ENCODE measurements at regions not wholly inside any gene's neighbourhood (a gene's known extent, or its start where the extent isn't known, plus 50 kb on each side); places are given as distances from the start of the nearest gene placed in this dataset.
"Not testable (repeated sequence)": the region's sequence is repeated elsewhere in the genome, so short reads cannot be mapped to it uniquely, and the experiment has no call there.

- no peak for ATAC-seq
Measured at GRCh38 chr12:13924286-13924685, 57.1 kb downstream of the GRIN2B start.

GRCh38 chr12:13918897-13919296 lies 62.5 kb downstream of the GRIN2B start:
- ATAC-seq: no peak

GRCh38 chr12:13915096-13915495 lies 66.3 kb downstream of the GRIN2B start:
- ATAC-seq: no peak

GRCh38 chr12:13913371-13913770 lies 68.0 kb downstream of the GRIN2B start:
- no peak for ATAC-seq

- no peak for ATAC-seq
Measured at GRCh38 chr12:13911756-13912554, 69.4 kb downstream of the GRIN2B start.

- ATAC-seq: no peak
Measured at GRCh38 chr12:13905794-13906193, 75.6 kb downstream of the GRIN2B start.

GRCh38 chr12:13900718-13901117 lies 80.7 kb downstream of the GRIN2B start:
- no peak for ATAC-seq

- ATAC-seq: not testable (repeated sequence)
Measured at GRCh38 chr12:13898387-13898786, 83.0 kb downstream of the GRIN2B start.

- ATAC-seq: no peak
Measured at GRCh38 chr12:13897811-13898210, 83.6 kb downstream of the GRIN2B start.

GRCh38 chr12:13896063-13896626 lies 85.3 kb downstream of the GRIN2B start:
- no peak for ATAC-seq

- no peak for ATAC-seq
Measured at GRCh38 chr12:13891902-13892301, 89.5 kb downstream of the GRIN2B start.

- no peak for ATAC-seq
Measured at GRCh38 chr12:13890943-13891342, 90.5 kb downstream of the GRIN2B start.

GRCh38 chr12:13887779-13888388 lies 93.5 kb downstream of the GRIN2B start:
- no peak for ATAC-seq

GRCh38 chr12:13882176-13882575 lies 99.2 kb downstream of the GRIN2B start:
- ATAC-seq: no peak

- no peak for ATAC-seq
Measured at GRCh38 chr12:13880613-13881012, 100.8 kb downstream of the GRIN2B start.

- no peak for ATAC-seq
Measured at GRCh38 chr12:13875744-13876143, 105.7 kb downstream of the GRIN2B start.

GRCh38 chr12:13870255-13870654 lies 111.1 kb downstream of the GRIN2B start:
- no peak for ATAC-seq

- peak in 1 of 2 donors; percentile 48 for ATAC-seq
Measured at GRCh38 chr12:13864081-13864673, 117.2 kb downstream of the GRIN2B start.

- no peak for ATAC-seq
Measured at GRCh38 chr12:13857750-13858149, 123.7 kb downstream of the GRIN2B start.

- ATAC-seq: no peak
Measured at GRCh38 chr12:13853471-13853870, 127.9 kb downstream of the GRIN2B start.

- ATAC-seq: no peak
Measured at GRCh38 chr12:13851828-13852227, 129.6 kb downstream of the GRIN2B start.

- ATAC-seq: no peak
Measured at GRCh38 chr12:13849456-13849855, 131.9 kb downstream of the GRIN2B start.

GRCh38 chr12:13843841-13844240 lies 137.6 kb downstream of the GRIN2B start:
- ATAC-seq: no peak

GRCh38 chr12:13841358-13841757 lies 140.0 kb downstream of the GRIN2B start:
- no peak for ATAC-seq
